GM23248 (cell line): ENCODE measurements at regions not wholly inside any gene's neighbourhood (a gene's known extent, or its start where the extent isn't known, plus 50 kb on each side); places are given as distances from the start of the nearest gene placed in this dataset.

ENCODE experiments used
- EZH2 ChIP-seq: fragments of 200-600 bp; sonication (generic); IDR thresholded peaks from 2 replicates; pipeline ENCODE4 v1.6.1; 2018; ENCODE audit warnings: antibody characterized with exemption, mild to moderate bottlenecking; ENCODE audit not compliant: insufficient read depth, poor library complexity, severe bottlenecking
- EZH2phosphoT487 ChIP-seq: fragments of 200-600 bp; sonication (generic); IDR thresholded peaks from 2 replicates; pipeline ENCODE4 v1.6.1; 2018; ENCODE audit warnings: antibody characterized with exemption, moderate library complexity, mild to moderate bottlenecking, low read depth; ENCODE audit not compliant: insufficient read depth

- TF ChIP-seq EZH2 (no peak), EZH2phosphoT487 (no peak)
These were observed 613.6 kb upstream of the KLF4 start for GRCh38 chr9:108103046-108103693.
